SK-N-SH (cell line): ENCODE measurements at regions not wholly inside any gene's neighbourhood (a gene's known extent, or its start where the extent isn't known, plus 50 kb on each side); places are given as distances from the start of the nearest gene placed in this dataset.

ENCODE experiments used
- CHD2 ChIP-seq: fragments of 150-350 bp; IDR thresholded peaks from 2 replicates; pipeline ENCODE4 v1.6.1; 2018; ENCODE audit warnings: low read length; ENCODE audit not compliant: partially characterized antibody
- CTCF ChIP-seq: fragments of 200-600 bp; sonication (generic); IDR thresholded peaks from 2 replicates; pipeline ENCODE4 v1.6.1; 2017; ENCODE audit warnings: antibody characterized with exemption, mild to moderate bottlenecking, moderate library complexity
- EZH2phosphoT487 ChIP-seq: fragments of 200-600 bp; sonication (generic); IDR thresholded peaks from 2 replicates; pipeline ENCODE4 v1.6.1; 2017; ENCODE audit warnings: low read depth, mixed run types, mild to moderate bottlenecking, antibody characterized with exemption, moderate library complexity, borderline replicate concordance
- FOXM1 ChIP-seq: IDR thresholded peaks from 2 replicates; pipeline ENCODE4 v1.4.0; 2012; ENCODE audit warnings: low read depth, mild to moderate bottlenecking
- POLR2AphosphoS5 ChIP-seq: IDR thresholded peaks from 2 replicates; pipeline ENCODE4 v1.6.1; 2012; ENCODE audit warnings: low read depth, low read length
- RAD21 ChIP-seq: IDR thresholded peaks from 2 replicates; pipeline ENCODE4 v1.6.1; 2012; ENCODE audit warnings: mild to moderate bottlenecking, low read length
- SMC3 ChIP-seq: IDR thresholded peaks from 2 replicates; pipeline ENCODE4 v1.6.1; 2012; ENCODE audit warnings: low read depth, low read length, improper control_type of control experiment
- USF2 ChIP-seq: fragments of 150-350 bp; IDR thresholded peaks from 2 replicates; pipeline ENCODE4 v1.6.1; 2017; ENCODE audit warnings: antibody characterized with exemption, low read length, low read depth, borderline replicate concordance

GRCh38 chr5:4099386-4099785 lies 503.8 kb downstream of the IRX1 start:
- no peak for TF ChIP-seq USF2
- no peak for TF ChIP-seq CTCF
- TF ChIP-seq POLR2AphosphoS5, result no peak
- TF ChIP-seq EZH2phosphoT487, result no peak
- TF ChIP-seq CHD2, result no peak
- no peak for TF ChIP-seq RAD21
- TF ChIP-seq SMC3, result no peak
- TF ChIP-seq FOXM1, result no peak
